Parathyroid adenoma (tissue), 2 donors: ENCODE measurements at regions not wholly inside any gene's neighbourhood (a gene's known extent, or its start where the extent isn't known, plus 50 kb on each side); places are given as distances from the start of the nearest gene placed in this dataset.

Experiments
- H2AFZ ChIP-seq: fragments of 300-600 bp; sonication (generic); one replicate; pipeline ENCODE4 v1.7.0; 2017; ENCODE audit warnings: antibody characterized with exemption, mild to moderate bottlenecking
- H3K27ac ChIP-seq: fragments of 300-600 bp; sonication (generic); one replicate; pipeline ENCODE4 v1.7.0; 2017
- H3K27me3 ChIP-seq: fragments of 300-600 bp; sonication (generic); one replicate; pipeline ENCODE4 v1.7.0; 2017; ENCODE audit warnings: low read length; ENCODE audit not compliant: control insufficient read depth, insufficient read depth
- H3K36me3 ChIP-seq: fragments of 300-600 bp; sonication (generic); one replicate; pipeline ENCODE4 v1.7.0; 2017; ENCODE audit warnings: low read length; ENCODE audit not compliant: control insufficient read depth, insufficient read depth
- H3K4me1 ChIP-seq: fragments of 300-600 bp; sonication (generic); one replicate; pipeline ENCODE4 v1.7.0; 2017; ENCODE audit warnings: control low read depth
- H3K4me2 ChIP-seq: fragments of 300-600 bp; sonication (generic); one replicate; pipeline ENCODE4 v1.7.0; 2017; ENCODE audit warnings: low read length
- H3K4me3 ChIP-seq: fragments of 300-600 bp; sonication (generic); one replicate; pipeline ENCODE4 v1.7.0; 2017; ENCODE audit warnings: low read depth, low read length
- H3K79me2 ChIP-seq: fragments of 300-600 bp; sonication (generic); one replicate; pipeline ENCODE4 v1.7.0; 2017; ENCODE audit warnings: control low read depth
- H3K9ac ChIP-seq: fragments of 300-600 bp; sonication (generic); one replicate; pipeline ENCODE4 v1.7.0; 2017; ENCODE audit warnings: mild to moderate bottlenecking
- H3K9me3 ChIP-seq: fragments of 300-600 bp; sonication (generic); one replicate; pipeline ENCODE4 v1.7.0; 2017; ENCODE audit warnings: low read length; ENCODE audit not compliant: control insufficient read depth
- CTCF ChIP-seq: fragments of 300-600 bp; sonication (generic); IDR thresholded peaks from one replicate; pipeline ENCODE4 v1.7.0; 2017; ENCODE audit warnings: antibody characterized with exemption, mild to moderate bottlenecking
- donor health status: primary hyperparathyroidism.

DNA sequence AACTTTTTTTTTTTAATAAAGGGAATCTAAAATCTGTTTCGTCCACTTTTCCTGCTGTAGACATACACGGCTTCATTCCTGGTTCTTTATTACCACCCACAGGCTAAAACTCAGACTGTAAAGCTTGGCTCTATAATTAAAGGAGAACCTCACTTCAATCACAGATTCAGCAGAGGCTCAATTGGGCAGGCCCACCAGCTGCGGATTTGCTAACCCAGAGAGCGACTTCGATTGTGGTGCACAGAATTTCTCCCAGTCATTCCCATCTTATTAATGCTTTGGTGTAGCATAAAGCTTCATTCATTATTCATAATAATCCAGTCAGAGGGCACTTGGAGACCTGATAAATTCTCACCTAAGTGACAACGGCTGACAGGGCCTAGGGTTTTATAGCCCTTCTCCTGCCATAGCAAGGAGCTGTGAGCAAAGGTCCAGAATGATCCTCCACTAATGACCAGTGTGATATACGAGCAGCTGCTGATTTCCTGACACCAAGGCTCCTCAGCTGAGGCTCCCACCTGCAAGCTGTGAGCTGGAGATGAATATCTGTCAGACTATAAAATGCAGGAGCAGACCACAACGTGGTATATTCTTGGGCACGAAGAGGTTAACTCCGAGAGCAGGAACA is 149.0 kb downstream of the ATP6V1G3 start:
- no peaks in the 10 kb centered on the region for H3K79me2 ChIP-seq
- H3K36me3 ChIP-seq = no peaks in the 10 kb centered on the region
- no peak overlapping the region for H3K4me3 ChIP-seq
- H3K9ac ChIP-seq = no peak overlapping the region
- no peak for TF ChIP-seq CTCF
- no peaks in the 10 kb centered on the region for H3K9me3 ChIP-seq
- H3K27ac ChIP-seq = no peak overlapping the region
- H3K4me1 ChIP-seq = no peaks in the 10 kb centered on the region
- H2AFZ ChIP-seq = no peak overlapping the region
- H3K4me2 ChIP-seq = no peak overlapping the region
- H3K27me3 ChIP-seq = no peaks in the 10 kb centered on the region

DNA sequence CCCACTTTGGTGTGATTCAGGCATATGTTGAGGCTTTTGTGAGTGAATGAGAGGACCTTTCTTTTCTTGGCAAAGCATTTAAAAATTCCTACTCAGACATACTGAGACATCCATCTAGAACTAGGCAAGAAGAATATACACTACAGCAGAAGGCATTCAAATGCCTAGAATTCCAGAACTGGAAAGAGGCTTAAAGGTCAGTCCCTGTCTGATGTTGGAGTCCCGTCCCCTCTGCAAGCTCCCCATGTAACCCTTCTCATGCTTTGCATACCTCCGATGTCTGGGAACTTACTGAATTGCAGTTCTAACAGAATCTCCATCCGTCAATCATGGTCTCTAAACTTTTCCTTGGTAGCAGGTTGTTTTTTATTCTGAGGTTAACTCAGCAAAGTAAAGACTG is 152.9 kb downstream of the ATP6V1G3 start:
- H3K27ac ChIP-seq = no peak overlapping the region
- H2AFZ ChIP-seq = no peak overlapping the region
- no peak overlapping the region for H3K4me2 ChIP-seq
- H3K9ac ChIP-seq = no peak overlapping the region
- no peak for TF ChIP-seq CTCF
- H3K9me3 ChIP-seq = no peaks in the 10 kb centered on the region
- H3K27me3 ChIP-seq = no peaks in the 10 kb centered on the region
- no peaks in the 10 kb centered on the region for H3K79me2 ChIP-seq
- H3K36me3 ChIP-seq = no peaks in the 10 kb centered on the region
- no peaks in the 10 kb centered on the region for H3K4me1 ChIP-seq
- no peak overlapping the region for H3K4me3 ChIP-seq

- Histone ChIP-seq H3K4me1 (no peaks in the 10 kb centered on the region), H3K36me3 (no peaks in the 10 kb centered on the region), H3K4me2 (no peak overlapping the region), H3K4me3 (no peak overlapping the region), H3K79me2 (no peaks in the 10 kb centered on the region), H3K27me3 (no peaks in the 10 kb centered on the region), H3K9ac (no peak overlapping the region), H2AFZ (no peak overlapping the region), H3K27ac (no peak overlapping the region), H3K9me3 (no peaks in the 10 kb centered on the region)
- no peak for TF ChIP-seq CTCF
Measured at GRCh38 chr1:198380275-198380674, 160.2 kb downstream of the ATP6V1G3 start.

GRCh38 chr1:198377702-198378101 is 162.8 kb downstream of the ATP6V1G3 start:
- Histone ChIP-seq H3K4me1 (no peaks in the 10 kb centered on the region), H3K27me3 (no peaks in the 10 kb centered on the region), H3K9ac (no peak overlapping the region), H3K4me2 (no peak overlapping the region), H3K9me3 (no peaks in the 10 kb centered on the region), H3K4me3 (no peak overlapping the region), H2AFZ (no peak overlapping the region), H3K36me3 (no peaks in the 10 kb centered on the region), H3K27ac (no peak overlapping the region), H3K79me2 (no peaks in the 10 kb centered on the region)
- TF ChIP-seq CTCF = no peak

- Histone ChIP-seq H3K9me3 (no peaks in the 10 kb centered on the region), H3K27ac (no peak overlapping the region), H3K4me2 (no peak overlapping the region), H3K36me3 (no peaks in the 10 kb centered on the region), H3K4me1 (no peaks in the 10 kb centered on the region), H3K4me3 (no peak overlapping the region), H3K9ac (no peak overlapping the region), H3K79me2 (no peaks in the 10 kb centered on the region), H3K27me3 (no peaks in the 10 kb centered on the region), H2AFZ (no peak overlapping the region)
- TF ChIP-seq CTCF = no peak
Measured at GRCh38 chr1:198374288-198374687, 166.2 kb downstream of the ATP6V1G3 start.
